Astrocyte of the spinal cord (primary cell): ENCODE measurements at regions not wholly inside any gene's neighbourhood (a gene's known extent, or its start where the extent isn't known, plus 50 kb on each side); places are given as distances from the start of the nearest gene placed in this dataset.

ENCODE experiments used
- DNase-seq: peaks from one replicate; pipeline ENCODE4 v3.0.0; 2011; ENCODE audit warnings: low read depth, low spot score
- H3K4me3 ChIP-seq: 2 replicates; pipeline ENCODE4 v1.5.1; 2011; ENCODE audit warnings: low read depth, mild to moderate bottlenecking, low read length, moderate library complexity
- in situ Hi-C: cut with HindIII; loops from 2 replicates; pipeline ENCODE4 v1.10.0; 2017; ENCODE audit warnings: low sequenced_read_pairs
- TF ChIP-seq, protein P1 (sequence below): IDR thresholded peaks from 2 replicates; pipeline ENCODE4 v1.5.1; 2012; ENCODE audit warnings: low read depth, mild to moderate bottlenecking, low read length, inconsistent platforms

DNA sequence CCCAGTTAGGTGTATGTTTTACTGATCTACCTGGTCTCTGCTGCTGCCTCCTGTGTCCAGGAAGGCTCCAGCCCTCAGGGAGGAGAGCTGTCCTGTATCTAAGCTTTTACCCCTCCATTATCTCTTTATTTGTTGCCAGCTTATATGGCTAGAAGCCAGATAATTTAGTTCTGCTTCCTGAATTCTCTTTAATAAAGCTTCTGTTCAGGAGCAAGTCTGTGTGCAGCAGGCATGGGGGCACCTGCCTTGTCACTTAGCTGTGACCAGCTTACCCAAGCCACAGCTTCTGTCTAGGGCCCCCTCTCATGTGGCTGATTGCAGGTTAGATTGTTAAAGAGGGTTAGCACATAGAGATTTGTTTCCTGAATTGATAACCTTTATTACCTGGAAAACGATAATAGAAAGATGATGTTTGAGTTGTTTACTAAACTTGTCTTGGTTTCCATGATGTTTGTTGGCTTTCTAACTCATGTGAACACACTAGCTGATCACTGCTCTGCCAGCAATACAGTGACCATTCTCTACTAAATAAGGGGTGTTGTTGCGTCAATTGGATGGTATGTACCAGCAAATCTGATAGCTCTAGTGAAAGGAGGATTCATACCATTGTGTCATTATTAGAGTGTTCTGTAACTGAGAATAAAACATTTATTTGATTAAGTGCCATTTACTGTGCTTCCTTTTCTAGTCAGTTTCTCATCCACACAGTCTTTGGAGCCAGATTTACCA is 189.8 kb upstream of the ANK2 start:
- TF ChIP-seq, protein P1, sequence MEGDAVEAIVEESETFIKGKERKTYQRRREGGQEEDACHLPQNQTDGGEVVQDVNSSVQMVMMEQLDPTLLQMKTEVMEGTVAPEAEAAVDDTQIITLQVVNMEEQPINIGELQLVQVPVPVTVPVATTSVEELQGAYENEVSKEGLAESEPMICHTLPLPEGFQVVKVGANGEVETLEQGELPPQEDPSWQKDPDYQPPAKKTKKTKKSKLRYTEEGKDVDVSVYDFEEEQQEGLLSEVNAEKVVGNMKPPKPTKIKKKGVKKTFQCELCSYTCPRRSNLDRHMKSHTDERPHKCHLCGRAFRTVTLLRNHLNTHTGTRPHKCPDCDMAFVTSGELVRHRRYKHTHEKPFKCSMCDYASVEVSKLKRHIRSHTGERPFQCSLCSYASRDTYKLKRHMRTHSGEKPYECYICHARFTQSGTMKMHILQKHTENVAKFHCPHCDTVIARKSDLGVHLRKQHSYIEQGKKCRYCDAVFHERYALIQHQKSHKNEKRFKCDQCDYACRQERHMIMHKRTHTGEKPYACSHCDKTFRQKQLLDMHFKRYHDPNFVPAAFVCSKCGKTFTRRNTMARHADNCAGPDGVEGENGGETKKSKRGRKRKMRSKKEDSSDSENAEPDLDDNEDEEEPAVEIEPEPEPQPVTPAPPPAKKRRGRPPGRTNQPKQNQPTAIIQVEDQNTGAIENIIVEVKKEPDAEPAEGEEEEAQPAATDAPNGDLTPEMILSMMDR, result no peak
- no peak for DNase-seq
- no peak overlapping the region for H3K4me3 ChIP-seq
- in situ Hi-C loops, result no loop called here

DNA sequence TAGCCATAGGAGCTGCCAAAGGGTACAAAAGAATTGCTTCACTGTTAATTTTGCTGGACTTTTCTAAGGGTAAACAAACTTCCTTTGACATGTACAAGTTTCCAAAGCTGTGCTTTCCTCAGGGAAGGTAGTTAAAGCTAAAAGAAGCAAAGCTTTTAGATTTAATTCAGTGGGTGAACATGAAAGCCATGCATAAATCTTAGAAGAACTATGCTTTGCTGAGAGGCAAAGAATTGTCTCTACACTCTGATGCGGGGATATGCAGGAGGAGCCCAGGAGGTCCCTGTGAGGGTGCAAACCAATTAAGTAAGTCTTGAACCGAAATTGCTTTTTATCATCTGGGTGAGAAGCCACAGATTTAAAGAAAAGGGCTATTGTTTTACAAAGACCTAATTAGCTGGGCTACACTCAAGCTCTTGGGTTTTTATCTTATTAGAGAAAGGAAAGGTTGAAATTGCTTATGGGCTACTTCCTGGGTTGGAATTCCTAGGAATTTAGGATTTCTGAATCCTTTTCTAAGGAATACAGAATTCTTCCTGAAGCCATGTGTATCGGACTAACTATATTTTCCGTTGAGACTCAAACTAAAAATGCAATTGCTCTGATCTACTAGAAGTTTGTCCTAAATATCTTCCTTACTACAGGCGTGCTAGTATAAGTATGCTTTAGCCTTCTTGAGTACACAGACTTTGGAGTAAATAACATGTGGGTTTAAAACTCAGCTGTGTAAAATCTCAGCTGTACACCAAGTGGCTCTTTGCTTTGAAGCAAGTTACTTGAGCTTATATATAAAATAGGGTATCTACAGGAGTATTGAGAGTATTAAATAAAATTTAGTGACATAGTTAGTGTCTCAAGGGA is 188.4 kb upstream of the ANK2 start:
- in situ Hi-C loops, result no loop called here
- TF ChIP-seq, protein P1, result no peak
- DNase-seq, result no peak
- H3K4me3 ChIP-seq, result no peak overlapping the region

DNA sequence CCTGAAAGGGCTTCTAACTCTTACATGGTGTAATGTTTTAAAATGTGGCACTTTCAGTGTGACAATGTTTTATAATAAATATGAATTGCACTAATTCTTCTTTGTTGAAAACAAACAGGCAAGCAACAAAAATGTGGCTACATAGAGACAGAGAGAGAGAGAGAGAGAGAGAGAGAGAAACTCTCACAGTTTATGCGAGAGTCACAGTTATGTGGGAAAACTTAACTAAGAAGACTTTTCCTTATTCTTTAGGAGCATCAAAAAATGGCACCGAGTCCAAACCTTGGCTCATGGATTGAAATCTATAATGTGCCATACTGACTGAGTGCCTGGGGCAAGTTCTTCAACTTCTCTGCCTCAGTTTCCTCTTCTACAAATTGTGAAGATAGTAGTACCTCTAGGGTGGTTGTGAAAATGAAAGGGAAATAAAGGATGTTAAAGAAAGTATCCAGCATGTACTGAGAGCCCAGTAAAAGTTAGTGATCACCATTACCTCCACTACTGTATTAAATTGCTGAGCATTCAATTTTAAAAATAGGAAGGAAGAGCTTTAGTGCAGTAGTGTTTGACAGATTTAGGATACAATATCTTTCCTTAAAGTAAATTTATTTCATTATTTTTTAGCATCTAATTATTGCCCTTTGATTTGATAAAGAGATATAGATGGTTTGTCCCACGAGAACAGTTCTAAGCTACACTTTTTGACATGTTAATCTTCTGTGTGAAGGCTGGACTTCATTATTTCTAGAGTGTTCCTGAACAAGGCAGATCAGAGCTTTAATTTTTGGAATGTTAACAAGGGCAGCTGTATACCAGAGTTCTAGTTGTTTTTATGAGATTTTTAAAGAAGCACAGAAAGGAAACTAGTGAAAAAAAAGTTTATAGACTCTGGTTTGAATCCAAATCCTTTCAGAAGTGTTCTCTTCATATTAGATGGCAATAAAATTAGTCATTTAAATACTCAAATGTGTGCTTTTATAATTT is 187.5 kb upstream of the ANK2 start:
- no peak overlapping the region for H3K4me3 ChIP-seq
- in situ Hi-C loops, result no loop called here
- no peak for DNase-seq
- TF ChIP-seq, protein P1, result no peak

DNA sequence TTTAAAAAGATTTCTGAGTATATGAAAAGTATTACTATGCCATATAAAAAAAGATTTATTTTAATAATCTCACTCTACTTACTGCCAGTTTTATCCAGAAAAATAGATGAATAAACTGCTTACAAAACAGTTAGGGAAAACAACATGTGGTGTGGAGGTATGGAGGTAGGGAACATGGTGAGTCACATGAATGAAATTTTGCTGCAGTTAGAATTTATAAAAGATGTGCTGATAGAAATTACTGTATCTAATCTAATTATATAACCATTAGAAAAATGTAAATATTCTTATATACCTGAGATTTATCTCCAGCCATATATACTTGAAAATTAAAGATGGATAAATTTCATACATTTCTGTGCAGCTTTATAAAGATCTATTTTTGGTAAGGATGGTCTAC is 184.0 kb upstream of the ANK2 start:
- no peak for DNase-seq
- TF ChIP-seq, protein P1, result no peak
- no peak overlapping the region for H3K4me3 ChIP-seq
- in situ Hi-C loops, result no loop called here

DNA sequence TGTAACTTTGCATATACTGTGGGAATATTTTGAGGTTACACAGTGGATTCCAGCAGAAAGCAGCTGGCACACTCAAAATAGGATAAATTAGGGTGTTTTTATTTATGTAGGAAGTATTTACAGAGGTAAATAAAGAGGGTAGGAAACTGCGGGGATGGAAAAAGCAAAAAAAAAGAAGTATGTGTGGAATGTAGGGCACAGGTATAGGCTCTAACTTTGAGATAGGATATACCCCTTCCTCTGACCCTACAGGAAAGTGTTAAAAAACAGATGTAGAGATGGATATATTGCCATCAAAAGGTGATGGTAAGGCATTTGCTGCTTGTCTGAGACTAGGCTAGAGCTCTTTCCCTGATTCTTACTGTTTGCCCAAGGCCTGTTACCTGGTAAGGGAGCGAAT is 173.1 kb upstream of the ANK2 start:
- no peak overlapping the region for H3K4me3 ChIP-seq
- no peak for DNase-seq
- in situ Hi-C loops, result no loop called here
- TF ChIP-seq, protein P1, result no peak

DNA sequence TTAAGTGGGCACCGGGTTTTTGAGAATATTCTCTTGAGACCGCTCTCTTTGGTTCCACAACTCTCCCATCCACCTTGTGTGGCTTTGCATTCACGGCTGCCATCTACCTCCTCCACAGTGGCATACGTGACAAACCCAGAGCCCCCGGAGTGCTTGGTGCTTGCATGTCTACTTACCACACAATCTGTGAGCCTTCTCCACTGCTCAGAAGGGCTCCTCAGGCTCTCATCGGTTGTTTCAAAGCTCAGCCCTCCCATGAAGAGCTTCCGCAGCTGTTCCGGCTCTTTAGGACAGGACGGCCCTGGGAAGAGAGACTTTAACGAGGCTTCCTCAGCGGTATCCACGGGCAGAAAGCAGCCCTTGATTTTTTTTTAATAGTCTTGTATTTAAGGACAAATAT is 167.6 kb upstream of the ANK2 start:
- in situ Hi-C loops, result no loop called here
- TF ChIP-seq, protein P1, result no peak
- no peak for DNase-seq
- H3K4me3 ChIP-seq, result no peak overlapping the region
